Neuronal stem cell (in vitro differentiated cells): ENCODE measurements at regions not wholly inside any gene's neighbourhood (a gene's known extent, or its start where the extent isn't known, plus 50 kb on each side); places are given as distances from the start of the nearest gene placed in this dataset.

Experiments used
- DNase-seq: peaks from one replicate; pipeline ENCODE4 v3.0.0-alpha.2; 2013; ENCODE audit warnings: low spot score
- H2AFZ ChIP-seq: one replicate; pipeline ENCODE4 v1.6.1; 2013; ENCODE audit warnings: mild to moderate bottlenecking, low read length, inconsistent platforms
- H2AK5ac ChIP-seq: 2 replicates; pipeline ENCODE4 v1.6.1; 2013; ENCODE audit warnings: low read depth, mild to moderate bottlenecking, inconsistent platforms, low read length, moderate library complexity, mixed read lengths
- H2BK120ac ChIP-seq: 2 replicates; pipeline ENCODE4 v1.6.1; 2013; ENCODE audit warnings: low read depth, mild to moderate bottlenecking, inconsistent platforms, low read length, moderate library complexity, mixed read lengths
- H2BK12ac ChIP-seq: one replicate; pipeline ENCODE4 v1.6.1; 2013; ENCODE audit warnings: low read length, inconsistent platforms
- H2BK15ac ChIP-seq: 2 replicates; pipeline ENCODE4 v1.6.1; 2013; ENCODE audit warnings: mild to moderate bottlenecking, low read length, inconsistent platforms, mixed read lengths
- H2BK5ac ChIP-seq: one replicate; pipeline ENCODE4 v1.6.1; 2013; ENCODE audit warnings: inconsistent platforms, mild to moderate bottlenecking, low read length, moderate library complexity
- H3K14ac ChIP-seq: one replicate; pipeline ENCODE4 v1.6.1; 2013; ENCODE audit warnings: low read length, inconsistent platforms
- H3K18ac ChIP-seq: 2 replicates; pipeline ENCODE4 v1.6.1; 2013; ENCODE audit warnings: low read length, inconsistent platforms
- H3K23ac ChIP-seq: 2 replicates; pipeline ENCODE4 v1.6.1; 2013; ENCODE audit warnings: low read depth, mild to moderate bottlenecking, mixed read lengths, low read length, inconsistent platforms; ENCODE audit not compliant: poor library complexity
- H3K27ac ChIP-seq: replicated peaks from 3 replicates; pipeline ENCODE4 v1.5.1; 2013; ENCODE audit warnings: low read length, inconsistent platforms
- H3K27me3 ChIP-seq, 3 experiments: 2 replicates each; pipeline ENCODE4 v1.6.1; 2013; ENCODE audit warnings: low read length in 3 of 3, mild to moderate bottlenecking in 2 of 3, inconsistent platforms in 1 of 3, low read depth in 1 of 3, mixed read lengths in 1 of 3, moderate library complexity in 1 of 3; ENCODE audit not compliant: control insufficient read depth in 3 of 3, insufficient read depth in 3 of 3
- H3K36me3 ChIP-seq, 2 donors: replicated peaks in 1 of 2; 2 replicates each; pipeline ENCODE4 v1.6.1; 2013; ENCODE audit warnings: low read length in 2 of 2; ENCODE audit not compliant: control insufficient read depth in 2 of 2, insufficient read depth in 2 of 2
- H3K4ac ChIP-seq: 2 replicates; pipeline ENCODE4 v1.6.1; 2013; ENCODE audit warnings: inconsistent platforms, mild to moderate bottlenecking, low read length, moderate library complexity
- H3K4me1 ChIP-seq, 2 donors: 1 replicate in 1 of 2; 2 replicates in 1 of 2; pipeline ENCODE4 v1.6.1; 2013; ENCODE audit warnings: low read length in 2 of 2, low read depth in 1 of 2; ENCODE audit not compliant: control insufficient read depth in 2 of 2, insufficient read depth in 1 of 2
- H3K4me2 ChIP-seq: one replicate; pipeline ENCODE4 v1.6.1; 2013; ENCODE audit warnings: mild to moderate bottlenecking, low read length, inconsistent platforms; ENCODE audit not compliant: insufficient read depth, poor library complexity, severe bottlenecking
- H3K4me3 ChIP-seq, 2 donors: 2 replicates each; pipeline ENCODE4 v1.5.1; 2013; ENCODE audit warnings: low read length in 2 of 2, mild to moderate bottlenecking in 2 of 2, inconsistent platforms in 1 of 2, moderate library complexity in 1 of 2
- H3K79me1 ChIP-seq: one replicate; pipeline ENCODE4 v1.6.1; 2013; ENCODE audit warnings: low read depth, mild to moderate bottlenecking, inconsistent platforms, low read length, moderate library complexity
- H3K9ac ChIP-seq: one replicate; pipeline ENCODE4 v1.6.1; 2013; ENCODE audit warnings: mild to moderate bottlenecking, low read depth, low read length, inconsistent platforms; ENCODE audit not compliant: poor library complexity
- H3K9me3 ChIP-seq, 2 donors: replicated peaks in 1 of 2; 2 replicates each; pipeline versions ENCODE3 to v1.6.1; 2013; ENCODE audit warnings: low read length in 2 of 2, mild to moderate bottlenecking in 2 of 2, inconsistent platforms in 1 of 2, low read depth in 1 of 2, mixed read lengths in 1 of 2, moderate library complexity in 1 of 2; ENCODE audit not compliant: control insufficient read depth in 2 of 2, insufficient read depth in 1 of 2
- H4K8ac ChIP-seq: one replicate; pipeline ENCODE4 v1.6.1; 2013; ENCODE audit warnings: low read depth, mild to moderate bottlenecking, inconsistent platforms, low read length, moderate library complexity
- H4K91ac ChIP-seq: one replicate; pipeline ENCODE4 v1.6.1; 2013; ENCODE audit warnings: low read length, low read depth, mild to moderate bottlenecking, inconsistent platforms; ENCODE audit not compliant: poor library complexity
- WGBS, 2 donors: extraction: QIAGEN DNeasy Blood & Tissue Kit; methylation state at CpG; one replicate each; pipeline ENCODE4 v1.1.7; 2013; ENCODE audit warnings: missing lambda C conversion rate in 2 of 2, mixed read lengths in 1 of 2; ENCODE audit not compliant: insufficient read length in 2 of 2, insufficient replicate concordance in 1 of 2; ENCODE audit errors: extremely low coverage in 2 of 2; 5-methylcytosine and 5-hydroxymethylcytosine counted together

DNA sequence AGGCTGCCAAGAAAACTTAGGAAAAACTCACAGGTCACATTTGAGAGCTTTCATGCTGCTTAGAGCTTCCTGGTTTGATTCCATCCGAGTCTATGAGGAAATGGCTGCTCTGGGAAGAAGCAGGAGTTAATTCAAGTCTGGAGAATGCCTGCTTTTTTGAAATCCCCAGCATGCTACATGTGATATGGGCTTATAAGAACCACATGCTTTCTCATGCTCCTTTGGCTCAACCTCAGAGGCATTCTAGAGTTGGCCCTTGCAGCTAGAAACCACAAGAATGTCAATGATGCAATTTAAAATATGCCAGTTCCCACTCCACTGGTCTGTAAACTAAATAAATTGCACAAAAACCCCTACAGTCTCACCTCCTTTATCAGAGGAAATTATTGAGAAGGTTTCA is 142.9 kb upstream of the OLIG3 start:
- WGBS, 2 donors, result no CpG with 5 or more reads among the region's 1 CpG
- H2AFZ ChIP-seq, result no peak overlapping the region
- H3K4me2 ChIP-seq, result no peak overlapping the region
- H3K9ac ChIP-seq, result no peak overlapping the region
- no peak overlapping the region for H3K23ac ChIP-seq
- H2BK5ac ChIP-seq, result no peak overlapping the region
- no peak overlapping the region for H3K27ac ChIP-seq
- H3K79me1 ChIP-seq, result no peaks in the 10 kb centered on the region
- no peak overlapping the region for H3K4ac ChIP-seq
- no peak for DNase-seq
- no peak overlapping the region for H3K4me3 ChIP-seq
- no peak overlapping the region for H3K14ac ChIP-seq
- H3K4me1 ChIP-seq, result no peaks in the 10 kb centered on the region
- H2BK120ac ChIP-seq, result no peak overlapping the region
- H3K36me3 ChIP-seq, result no peaks in the 10 kb centered on the region
- no peaks in the 10 kb centered on the region for H3K27me3 ChIP-seq
- no peak overlapping the region for H2BK12ac ChIP-seq
- H3K18ac ChIP-seq, result no peak overlapping the region
- no peak overlapping the region for H2AK5ac ChIP-seq
- no peak overlapping the region for H4K91ac ChIP-seq
- no peak overlapping the region for H2BK15ac ChIP-seq
- H4K8ac ChIP-seq, result no peak overlapping the region
- H3K9me3 ChIP-seq, result no peaks in the 10 kb centered on the region

DNA sequence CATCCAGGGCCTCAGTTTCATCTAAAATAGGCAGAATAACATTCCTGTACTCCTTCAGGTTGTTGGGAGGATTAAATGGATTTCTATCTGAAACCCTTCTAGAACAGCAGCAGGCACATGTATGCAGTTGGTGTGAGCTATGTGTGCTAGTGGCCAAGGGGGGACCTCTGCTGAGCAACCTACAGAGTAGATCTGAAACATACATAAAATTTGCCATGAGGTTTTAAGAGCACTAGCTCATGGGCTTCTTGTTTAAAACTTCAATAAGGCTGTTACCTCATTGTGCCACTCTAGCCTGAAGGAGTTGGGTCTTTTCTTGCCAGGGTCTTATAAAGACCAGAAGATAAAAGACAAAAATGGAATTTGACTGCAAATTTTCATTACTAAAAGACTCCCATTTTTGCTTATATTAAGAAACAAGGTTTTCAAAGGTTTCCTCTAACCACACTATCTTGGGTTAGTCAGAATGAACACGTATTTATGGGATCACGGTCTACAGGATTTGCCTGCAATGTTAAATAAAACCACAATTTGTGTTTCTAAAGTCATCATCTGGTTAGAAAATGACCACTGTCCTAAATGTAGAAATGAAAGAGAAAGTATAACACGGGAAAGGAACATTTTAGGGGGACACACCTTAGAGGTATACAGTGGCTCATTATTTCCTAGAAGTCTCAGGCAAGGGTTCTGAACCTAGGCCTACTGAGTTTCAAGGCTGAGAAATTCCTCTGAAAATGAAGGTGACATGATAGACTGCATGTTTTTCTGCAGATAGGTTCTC is 144.9 kb upstream of the OLIG3 start:
- H3K4me1 ChIP-seq, result no peaks in the 10 kb centered on the region
- H3K4me2 ChIP-seq, result no peak overlapping the region
- no peak overlapping the region for H3K23ac ChIP-seq
- no peak overlapping the region for H2AFZ ChIP-seq
- H3K27me3 ChIP-seq, result no peaks in the 10 kb centered on the region
- no peak overlapping the region for H4K91ac ChIP-seq
- H2BK12ac ChIP-seq, result no peak overlapping the region
- DNase-seq, result no peak
- no peak overlapping the region for H4K8ac ChIP-seq
- H2AK5ac ChIP-seq, result no peak overlapping the region
- no peaks in the 10 kb centered on the region for H3K79me1 ChIP-seq
- H3K14ac ChIP-seq, result no peak overlapping the region
- no peak overlapping the region for H2BK15ac ChIP-seq
- no peak overlapping the region for H2BK120ac ChIP-seq
- WGBS, 2 donors, result no CpG with 5 or more reads among the region's 3 CpGs
- no peak overlapping the region for H3K18ac ChIP-seq
- no peak overlapping the region for H2BK5ac ChIP-seq
- H3K4me3 ChIP-seq, result no peak overlapping the region
- H3K36me3 ChIP-seq, result no peaks in the 10 kb centered on the region
- no peak overlapping the region for H3K9ac ChIP-seq
- H3K27ac ChIP-seq, result no peak overlapping the region
- H3K4ac ChIP-seq, result no peak overlapping the region
- no peaks in the 10 kb centered on the region for H3K9me3 ChIP-seq

DNA sequence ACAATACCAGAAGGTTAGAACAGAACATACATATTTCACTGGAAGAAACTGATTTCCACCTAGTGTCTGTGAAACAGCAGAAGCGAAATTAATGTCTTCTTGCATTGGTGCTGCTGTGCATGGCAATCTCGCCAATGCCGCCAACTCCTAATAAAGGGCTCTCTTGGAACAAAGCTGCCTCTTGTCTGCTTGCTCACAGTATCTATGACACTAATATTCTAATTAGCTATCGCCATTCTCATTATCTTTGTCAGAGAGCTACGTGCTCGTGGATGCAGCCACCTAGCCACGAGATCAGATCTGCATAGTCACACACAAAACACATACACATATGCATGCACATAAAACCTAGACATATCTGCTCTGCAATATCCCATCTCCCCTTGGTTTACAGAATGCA is 145.9 kb upstream of the OLIG3 start:
- DNase-seq, result no peak
- Histone ChIP-seq H2BK15ac (no peak overlapping the region), H3K79me1 (no peaks in the 10 kb centered on the region), H3K23ac (no peak overlapping the region), H2BK12ac (no peak overlapping the region), H4K8ac (no peak overlapping the region), H2AFZ (no peak overlapping the region), H3K14ac (no peak overlapping the region), H3K4me3 (no peak overlapping the region), H4K91ac (no peak overlapping the region), H3K27ac (no peak overlapping the region), H2AK5ac (no peak overlapping the region), H2BK5ac (no peak overlapping the region), H2BK120ac (no peak overlapping the region), H3K4ac (no peak overlapping the region), H3K18ac (no peak overlapping the region), H3K9me3 (no peaks in the 10 kb centered on the region), H3K27me3 (no peaks in the 10 kb centered on the region), H3K9ac (no peak overlapping the region), H3K4me2 (no peak overlapping the region), H3K36me3 (no peaks in the 10 kb centered on the region), H3K4me1 (no peaks in the 10 kb centered on the region)
- WGBS, 2 donors, result no CpG with 5 or more reads among the region's 7 CpGs

DNA sequence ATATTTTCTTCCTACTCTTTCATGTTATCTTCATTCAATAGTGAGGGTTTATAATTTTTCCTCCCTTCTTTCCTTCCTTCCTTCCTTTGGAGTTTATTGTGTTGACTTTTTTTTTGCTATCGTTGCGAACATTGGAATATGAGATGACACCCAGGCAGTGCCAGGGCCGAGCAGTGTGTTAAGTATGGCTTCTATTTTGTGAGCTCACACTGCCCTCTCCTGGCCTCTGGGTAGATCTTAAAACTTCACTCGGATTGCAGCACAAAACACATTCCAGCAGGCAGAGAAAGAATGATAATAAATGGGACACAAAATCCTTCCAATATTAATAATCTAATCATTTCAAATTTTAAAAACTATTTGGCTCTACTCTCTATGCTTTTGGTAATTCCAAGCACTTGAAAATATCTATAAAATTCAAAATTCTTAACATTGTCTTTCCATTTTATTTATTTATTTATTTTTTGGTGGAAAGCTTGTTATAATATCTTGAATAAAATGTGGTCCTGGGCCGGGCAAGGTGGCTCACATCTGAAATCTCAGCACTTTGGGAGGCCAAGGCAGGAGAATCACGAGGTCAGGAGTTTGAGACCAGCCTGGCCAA is 147.4 kb upstream of the OLIG3 start:
- Histone ChIP-seq H2AFZ (no peak overlapping the region), H3K27ac (no peak overlapping the region), H2BK120ac (no peak overlapping the region), H2BK15ac (no peak overlapping the region), H3K9me3 (no peaks in the 10 kb centered on the region), H2BK5ac (no peak overlapping the region), H4K91ac (no peak overlapping the region), H4K8ac (no peak overlapping the region), H3K36me3 (no peaks in the 10 kb centered on the region), H3K4ac (no peak overlapping the region), H3K27me3 (no peaks in the 10 kb centered on the region), H2BK12ac (no peak overlapping the region), H3K9ac (no peak overlapping the region), H2AK5ac (no peak overlapping the region), H3K79me1 (no peaks in the 10 kb centered on the region), H3K18ac (no peak overlapping the region), H3K4me2 (no peak overlapping the region), H3K4me1 (no peaks in the 10 kb centered on the region), H3K4me3 (no peak overlapping the region), H3K14ac (no peak overlapping the region), H3K23ac (no peak overlapping the region)
- WGBS, 2 donors, result no CpG with 5 or more reads among the region's 6 CpGs
- DNase-seq, result peak; percentile 54
